SH-SY5Y (cell line): ENCODE measurements at regions not wholly inside any gene's neighbourhood (a gene's known extent, or its start where the extent isn't known, plus 50 kb on each side); places are given as distances from the start of the nearest gene placed in this dataset.

ENCODE experiments used
- GATA2 ChIP-seq: IDR thresholded peaks from 2 replicates; pipeline ENCODE4 v1.6.1; 2011; ENCODE audit warnings: mild to moderate bottlenecking, low read depth, low read length
- GATA3 ChIP-seq: IDR thresholded peaks from 2 replicates; pipeline ENCODE4 v1.6.1; 2011; ENCODE audit warnings: low read depth, mild to moderate bottlenecking, low read length, moderate library complexity

DNA sequence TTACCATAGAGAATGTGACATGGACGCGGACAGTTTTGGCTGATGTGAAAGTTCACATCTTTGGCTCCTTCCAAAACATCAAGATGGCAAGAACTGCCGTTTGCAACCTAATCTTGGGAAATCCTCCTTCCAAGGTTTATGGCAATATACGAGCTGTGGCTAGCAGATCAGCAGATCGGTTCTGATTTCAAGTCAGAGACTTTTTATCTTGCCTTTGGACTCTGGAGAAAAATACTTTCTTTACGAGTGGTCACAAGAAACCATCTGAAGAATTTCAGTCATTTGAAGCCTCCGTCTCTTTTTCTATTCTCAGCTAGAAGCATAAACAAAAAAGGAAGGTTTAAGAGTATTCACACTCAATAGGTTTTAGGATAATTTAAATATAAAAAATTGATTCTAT is 153.5 kb upstream of the MEIS2 start:
- no peak for TF ChIP-seq GATA2
- no peak for TF ChIP-seq GATA3
